Eye (tissue), 1 donor: ENCODE measurements at regions not wholly inside any gene's neighbourhood (a gene's known extent, or its start where the extent isn't known, plus 50 kb on each side); places are given as distances from the start of the nearest gene placed in this dataset.
"Not testable (repeated sequence)": the region's sequence is repeated elsewhere in the genome, so short reads cannot be mapped to it uniquely, and the experiment has no call there.

Source experiments
- DNase-seq: peaks from one replicate; pipeline ENCODE4 v3.0.0-alpha.2; 2015

GRCh38 chr3:10628891-10629670 is 123.7 kb upstream of the ATP2B2 start:
- DNase-seq: no peak

GRCh38 chr3:10629671-10630040 is 124.3 kb upstream of the ATP2B2 start:
- DNase-seq: no peak

- no peak for DNase-seq
Observed at GRCh38 chr3:10631224-10631623, 125.8 kb upstream of the ATP2B2 start.

GRCh38 chr3:10632125-10632524 is 126.7 kb upstream of the ATP2B2 start:
- DNase-seq: no peak

- DNase-seq: no peak
Observed at GRCh38 chr3:10632741-10633140, 127.4 kb upstream of the ATP2B2 start.

GRCh38 chr3:10635446-10636076 is 130.2 kb upstream of the ATP2B2 start:
- no peak for DNase-seq

- DNase-seq: no peak
Observed at GRCh38 chr3:10637342-10637741, 132.0 kb upstream of the ATP2B2 start.

- no peak for DNase-seq
Observed at GRCh38 chr3:10638466-10638865, 133.1 kb upstream of the ATP2B2 start.

- DNase-seq: no peak
Observed at GRCh38 chr3:10641760-10642159, 136.4 kb upstream of the ATP2B2 start.

GRCh38 chr3:10644189-10644588 is 138.8 kb upstream of the ATP2B2 start:
- no peak for DNase-seq

GRCh38 chr3:10645800-10646199 is 140.4 kb upstream of the ATP2B2 start:
- no peak for DNase-seq

- peak; percentile 49 for DNase-seq
Observed at GRCh38 chr3:10646531-10647335, 141.3 kb upstream of the ATP2B2 start.

- no peak for DNase-seq
Observed at GRCh38 chr3:10647376-10647775, 142.0 kb upstream of the ATP2B2 start.

GRCh38 chr3:10648181-10648580 is 142.8 kb upstream of the ATP2B2 start:
- no peak for DNase-seq

- not testable (repeated sequence) for DNase-seq
Observed at GRCh38 chr3:10649463-10649862, 144.1 kb upstream of the ATP2B2 start.

GRCh38 chr3:10651506-10651905 is 146.1 kb upstream of the ATP2B2 start:
- DNase-seq: no peak

- no peak for DNase-seq
Observed at GRCh38 chr3:10653241-10653640, 147.9 kb upstream of the ATP2B2 start.

GRCh38 chr3:10653866-10654611 is 148.7 kb upstream of the ATP2B2 start:
- no peak for DNase-seq

GRCh38 chr3:10655105-10655504 is 149.7 kb upstream of the ATP2B2 start:
- DNase-seq: no peak

- DNase-seq: not testable (repeated sequence)
Observed at GRCh38 chr3:10657339-10657738, 152.0 kb upstream of the ATP2B2 start.

- DNase-seq: no peak
Observed at GRCh38 chr3:10665592-10665991, 150.4 kb upstream of the SLC6A11 start.

- DNase-seq: no peak
Observed at GRCh38 chr3:10666621-10667020, 149.4 kb upstream of the SLC6A11 start.

GRCh38 chr3:10667269-10667668 is 148.8 kb upstream of the SLC6A11 start:
- DNase-seq: no peak
